A673 (cell line): ENCODE measurements at regions not wholly inside any gene's neighbourhood (a gene's known extent, or its start where the extent isn't known, plus 50 kb on each side); places are given as distances from the start of the nearest gene placed in this dataset.

Source experiments
- EZH2 ChIP-seq: fragments of 200-600 bp; sonication (generic); IDR thresholded peaks from 2 replicates; pipeline ENCODE4 v1.6.1; 2017; ENCODE audit warnings: borderline replicate concordance, low read depth, mild to moderate bottlenecking, mixed read lengths, antibody characterized with exemption, low read length; ENCODE audit not compliant: poor library complexity, severe bottlenecking
- TF ChIP-seq, protein P1 (sequence below): fragments of 300-800, 200-600 bp; sonication (generic); conservative IDR thresholded peaks from 2 replicates; pipeline ENCODE4 v1.5.1; 2017; ENCODE audit warnings: low read depth, mild to moderate bottlenecking, antibody characterized with exemption, low read length, moderate library complexity, mixed read lengths

DNA sequence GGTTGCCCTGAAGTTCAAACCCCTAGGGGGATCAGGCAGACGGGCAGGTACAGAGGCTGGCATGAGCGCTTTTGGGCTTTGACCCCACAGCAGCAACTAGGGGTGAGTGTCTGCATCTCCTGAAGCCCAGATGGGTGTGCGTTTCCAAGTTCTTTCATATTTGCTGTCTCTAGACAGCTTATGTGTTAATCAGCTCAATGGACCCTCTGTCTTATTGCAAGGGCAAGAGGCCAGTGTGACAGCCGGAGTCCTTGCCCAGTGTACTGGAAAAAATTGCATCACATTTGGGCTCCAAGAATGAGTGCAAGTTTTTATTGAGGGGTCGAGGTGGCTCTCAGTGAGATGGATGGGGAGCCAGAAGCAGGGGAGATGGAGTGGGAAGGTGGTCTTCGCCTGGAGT is 1863.7 kb upstream of the RAG2 start:
- TF ChIP-seq, protein P1, sequence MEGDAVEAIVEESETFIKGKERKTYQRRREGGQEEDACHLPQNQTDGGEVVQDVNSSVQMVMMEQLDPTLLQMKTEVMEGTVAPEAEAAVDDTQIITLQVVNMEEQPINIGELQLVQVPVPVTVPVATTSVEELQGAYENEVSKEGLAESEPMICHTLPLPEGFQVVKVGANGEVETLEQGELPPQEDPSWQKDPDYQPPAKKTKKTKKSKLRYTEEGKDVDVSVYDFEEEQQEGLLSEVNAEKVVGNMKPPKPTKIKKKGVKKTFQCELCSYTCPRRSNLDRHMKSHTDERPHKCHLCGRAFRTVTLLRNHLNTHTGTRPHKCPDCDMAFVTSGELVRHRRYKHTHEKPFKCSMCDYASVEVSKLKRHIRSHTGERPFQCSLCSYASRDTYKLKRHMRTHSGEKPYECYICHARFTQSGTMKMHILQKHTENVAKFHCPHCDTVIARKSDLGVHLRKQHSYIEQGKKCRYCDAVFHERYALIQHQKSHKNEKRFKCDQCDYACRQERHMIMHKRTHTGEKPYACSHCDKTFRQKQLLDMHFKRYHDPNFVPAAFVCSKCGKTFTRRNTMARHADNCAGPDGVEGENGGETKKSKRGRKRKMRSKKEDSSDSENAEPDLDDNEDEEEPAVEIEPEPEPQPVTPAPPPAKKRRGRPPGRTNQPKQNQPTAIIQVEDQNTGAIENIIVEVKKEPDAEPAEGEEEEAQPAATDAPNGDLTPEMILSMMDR, result no peak
- TF ChIP-seq EZH2, result no peak
